ENCODE measurements at regions not wholly inside any gene's neighbourhood (a gene's known extent, or its start where the extent isn't known, plus 50 kb on each side); places are given as distances from the start of the nearest gene placed in this dataset.

- Histone ChIP-seq H3K27ac (ENCODE audit: low read depth, low read length) (no peak overlapping the region), H3K27me3 (ENCODE audit: insufficient read depth, low read length) (no peaks in the 10 kb centered on the region), H3K4me1 (ENCODE audit: control insufficient read depth, insufficient read depth, low read length, unreplicated experiment) (no peaks in the 10 kb centered on the region), H3K79me2 (ENCODE audit: control insufficient read depth, insufficient read depth, low read length, unreplicated experiment) (no peaks in the 10 kb centered on the region), H2AFZ (ENCODE audit: low read length, unreplicated experiment) (no peak overlapping the region), H3K4me3 (ENCODE audit: low read depth, low read length) (no peak overlapping the region), H3K36me3 (ENCODE audit: insufficient read depth, low read length) (no peaks in the 10 kb centered on the region)
Measured at GRCh38 chr16:55154262-55154661, 169.7 kb upstream of the IRX6 start.

- Histone ChIP-seq H2AFZ (ENCODE audit: low read length, unreplicated experiment) (no peak overlapping the region), H3K36me3 (ENCODE audit: insufficient read depth, low read length) (no peaks in the 10 kb centered on the region), H3K27me3 (ENCODE audit: insufficient read depth, low read length) (no peaks in the 10 kb centered on the region), H3K4me3 (ENCODE audit: low read depth, low read length) (no peak overlapping the region), H3K4me1 (ENCODE audit: control insufficient read depth, insufficient read depth, low read length, unreplicated experiment) (no peaks in the 10 kb centered on the region), H3K79me2 (ENCODE audit: control insufficient read depth, insufficient read depth, low read length, unreplicated experiment) (no peaks in the 10 kb centered on the region), H3K27ac (ENCODE audit: low read depth, low read length) (no peak overlapping the region)
Measured at GRCh38 chr16:55154956-55155355, 169.0 kb upstream of the IRX6 start.

DNA sequence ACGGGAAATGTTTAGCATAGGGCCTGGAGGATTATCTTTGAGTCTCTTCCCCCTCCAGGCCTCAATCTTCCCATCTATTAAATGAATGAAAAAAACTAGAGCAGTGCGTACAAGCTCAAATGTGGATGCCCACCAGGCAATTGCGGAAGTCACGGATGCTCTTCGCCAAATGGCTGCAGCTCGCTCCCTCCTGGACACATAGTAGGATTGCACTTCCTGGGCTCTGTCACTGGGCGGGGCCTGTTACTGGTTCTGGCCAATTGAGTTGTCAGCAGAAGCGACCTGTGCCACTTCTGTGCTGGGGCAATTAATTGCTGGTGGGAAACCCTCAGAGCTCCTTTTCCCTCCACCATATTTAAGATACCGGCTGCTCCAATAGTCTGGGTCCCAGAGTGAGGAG is 168.2 kb upstream of the IRX6 start:
- no peak overlapping the region for H3K27ac ChIP-seq (ENCODE audit: low read depth, low read length)
- H3K27me3 ChIP-seq (ENCODE audit: insufficient read depth, low read length) = no peaks in the 10 kb centered on the region
- H3K36me3 ChIP-seq (ENCODE audit: insufficient read depth, low read length) = no peaks in the 10 kb centered on the region
- no peak overlapping the region for H2AFZ ChIP-seq (ENCODE audit: low read length, unreplicated experiment)
- no peaks in the 10 kb centered on the region for H3K4me1 ChIP-seq (ENCODE audit: control insufficient read depth, insufficient read depth, low read length, unreplicated experiment)
- H3K79me2 ChIP-seq (ENCODE audit: control insufficient read depth, insufficient read depth, low read length, unreplicated experiment) = no peaks in the 10 kb centered on the region
- H3K4me3 ChIP-seq (ENCODE audit: low read depth, low read length) = no peak overlapping the region

- no peaks in the 10 kb centered on the region for H3K36me3 ChIP-seq (ENCODE audit: insufficient read depth, low read length)
- H3K27me3 ChIP-seq (ENCODE audit: insufficient read depth, low read length) = no peaks in the 10 kb centered on the region
- no peak overlapping the region for H3K4me3 ChIP-seq (ENCODE audit: low read depth, low read length)
- H2AFZ ChIP-seq (ENCODE audit: low read length, unreplicated experiment) = no peak overlapping the region
- H3K4me1 ChIP-seq (ENCODE audit: control insufficient read depth, insufficient read depth, low read length, unreplicated experiment) = no peaks in the 10 kb centered on the region
- no peaks in the 10 kb centered on the region for H3K79me2 ChIP-seq (ENCODE audit: control insufficient read depth, insufficient read depth, low read length, unreplicated experiment)
- no peak overlapping the region for H3K27ac ChIP-seq (ENCODE audit: low read depth, low read length)
Measured at GRCh38 chr16:55169780-55170179, 154.2 kb upstream of the IRX6 start.

- Histone ChIP-seq H3K27ac (ENCODE audit: low read depth, low read length) (no peak overlapping the region), H3K79me2 (ENCODE audit: control insufficient read depth, insufficient read depth, low read length, unreplicated experiment) (no peaks in the 10 kb centered on the region), H3K4me1 (ENCODE audit: control insufficient read depth, insufficient read depth, low read length, unreplicated experiment) (no peaks in the 10 kb centered on the region)
Measured at GRCh38 chr16:55171241-55171640, 152.8 kb upstream of the IRX6 start.

DNA sequence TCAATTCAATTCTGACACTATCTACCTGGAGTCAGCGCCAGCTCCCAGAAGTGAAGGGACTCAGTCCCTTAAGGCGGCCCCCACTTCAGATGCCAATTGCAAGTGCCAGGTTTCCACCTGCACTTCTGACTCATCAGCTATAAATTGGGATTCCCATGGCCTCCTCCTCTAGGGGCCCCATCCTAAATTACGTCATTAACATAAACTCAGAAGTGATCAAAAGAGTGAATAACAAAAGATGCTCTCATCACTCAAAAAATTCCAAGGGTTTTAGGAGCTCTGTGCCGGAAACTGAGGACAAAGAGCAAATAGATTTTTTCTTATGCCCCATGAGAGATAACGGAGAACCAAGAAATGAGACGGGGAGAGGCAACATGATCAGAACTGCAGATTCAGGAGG is 148.6 kb upstream of the IRX6 start:
- no peaks in the 10 kb centered on the region for H3K79me2 ChIP-seq (ENCODE audit: control insufficient read depth, insufficient read depth, low read length, unreplicated experiment)
- no peak overlapping the region for H3K27ac ChIP-seq (ENCODE audit: low read depth, low read length)
- H3K4me3 ChIP-seq (ENCODE audit: low read depth, low read length) = no peak overlapping the region
- no peaks in the 10 kb centered on the region for H3K27me3 ChIP-seq (ENCODE audit: insufficient read depth, low read length)
- no peaks in the 10 kb centered on the region for H3K4me1 ChIP-seq (ENCODE audit: control insufficient read depth, insufficient read depth, low read length, unreplicated experiment)
- H3K36me3 ChIP-seq (ENCODE audit: insufficient read depth, low read length) = no peaks in the 10 kb centered on the region
- H2AFZ ChIP-seq (ENCODE audit: low read length, unreplicated experiment) = no peak overlapping the region

More at GRCh38 chr16:55171241-55171640, 152.8 kb upstream of the IRX6 start:
- H2AFZ ChIP-seq (ENCODE audit: low read length, unreplicated experiment) = no peak overlapping the region
- H3K4me3 ChIP-seq (ENCODE audit: low read depth, low read length) = no peak overlapping the region
- no peaks in the 10 kb centered on the region for H3K27me3 ChIP-seq (ENCODE audit: insufficient read depth, low read length)
- H3K36me3 ChIP-seq (ENCODE audit: insufficient read depth, low read length) = no peaks in the 10 kb centered on the region

- H3K4me1 ChIP-seq (ENCODE audit: control insufficient read depth, insufficient read depth, low read length, unreplicated experiment) = no peaks in the 10 kb centered on the region
- H3K4me3 ChIP-seq (ENCODE audit: low read depth, low read length) = no peak overlapping the region
- no peaks in the 10 kb centered on the region for H3K27me3 ChIP-seq (ENCODE audit: insufficient read depth, low read length)
- no peak overlapping the region for H2AFZ ChIP-seq (ENCODE audit: low read length, unreplicated experiment)
- H3K79me2 ChIP-seq (ENCODE audit: control insufficient read depth, insufficient read depth, low read length, unreplicated experiment) = no peaks in the 10 kb centered on the region
- H3K36me3 ChIP-seq (ENCODE audit: insufficient read depth, low read length) = no peaks in the 10 kb centered on the region
- H3K27ac ChIP-seq (ENCODE audit: low read depth, low read length) = no peak overlapping the region
Measured at GRCh38 chr16:55176901-55177300, 147.1 kb upstream of the IRX6 start.

- no peaks in the 10 kb centered on the region for H3K4me1 ChIP-seq (ENCODE audit: control insufficient read depth, insufficient read depth, low read length, unreplicated experiment)
Measured at GRCh38 chr16:55179411-55179810, 144.6 kb upstream of the IRX6 start.

DNA sequence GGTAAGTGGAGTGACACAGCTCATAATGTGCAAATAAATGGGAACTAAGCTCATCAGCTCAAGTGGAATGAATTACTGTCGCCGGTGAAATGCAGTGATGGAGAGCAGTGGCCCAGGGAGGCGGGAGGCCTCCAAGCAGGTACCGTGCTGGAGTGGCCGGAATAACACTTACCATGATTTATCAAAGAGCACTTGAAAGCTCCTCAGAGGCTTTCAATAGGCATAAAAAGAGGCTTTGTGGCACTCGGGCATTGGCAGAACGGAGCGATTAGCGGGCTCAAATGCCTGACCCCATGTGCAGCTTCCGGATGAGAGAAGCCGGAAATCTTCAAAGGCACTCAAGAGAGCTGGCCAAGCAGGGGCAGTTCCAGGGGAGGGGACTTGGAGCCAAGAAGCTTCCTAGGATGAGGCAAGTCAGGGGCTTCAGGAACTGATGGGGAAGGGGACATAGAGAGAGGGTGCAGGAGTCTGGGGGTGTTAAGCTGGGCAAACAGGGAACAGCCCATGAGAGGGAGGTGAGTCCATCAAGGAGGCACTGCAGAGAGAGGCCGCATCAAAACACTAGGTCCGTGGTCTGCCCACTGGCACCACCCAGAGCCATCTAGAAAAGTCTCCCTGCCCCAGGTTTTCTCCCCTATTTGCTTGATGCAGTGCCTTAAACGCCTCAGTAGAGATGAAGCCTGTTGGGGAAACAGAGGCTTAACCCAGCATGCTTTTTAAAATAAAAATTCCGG is 144.0 kb upstream of the IRX6 start:
- Histone ChIP-seq H3K79me2 (ENCODE audit: control insufficient read depth, insufficient read depth, low read length, unreplicated experiment) (no peaks in the 10 kb centered on the region), H2AFZ (ENCODE audit: low read length, unreplicated experiment) (no peak overlapping the region), H3K27me3 (ENCODE audit: insufficient read depth, low read length) (no peaks in the 10 kb centered on the region), H3K27ac (ENCODE audit: low read depth, low read length) (no peak overlapping the region), H3K4me1 (ENCODE audit: control insufficient read depth, insufficient read depth, low read length, unreplicated experiment) (no peaks in the 10 kb centered on the region), H3K4me3 (ENCODE audit: low read depth, low read length) (no peak overlapping the region), H3K36me3 (ENCODE audit: insufficient read depth, low read length) (no peaks in the 10 kb centered on the region)

More at GRCh38 chr16:55179411-55179810, 144.6 kb upstream of the IRX6 start:
- Histone ChIP-seq H3K36me3 (ENCODE audit: insufficient read depth, low read length) (no peaks in the 10 kb centered on the region), H3K27ac (ENCODE audit: low read depth, low read length) (no peak overlapping the region), H3K27me3 (ENCODE audit: insufficient read depth, low read length) (no peaks in the 10 kb centered on the region), H3K4me3 (ENCODE audit: low read depth, low read length) (no peak overlapping the region), H3K79me2 (ENCODE audit: control insufficient read depth, insufficient read depth, low read length, unreplicated experiment) (no peaks in the 10 kb centered on the region), H2AFZ (ENCODE audit: low read length, unreplicated experiment) (no peak overlapping the region)

DNA sequence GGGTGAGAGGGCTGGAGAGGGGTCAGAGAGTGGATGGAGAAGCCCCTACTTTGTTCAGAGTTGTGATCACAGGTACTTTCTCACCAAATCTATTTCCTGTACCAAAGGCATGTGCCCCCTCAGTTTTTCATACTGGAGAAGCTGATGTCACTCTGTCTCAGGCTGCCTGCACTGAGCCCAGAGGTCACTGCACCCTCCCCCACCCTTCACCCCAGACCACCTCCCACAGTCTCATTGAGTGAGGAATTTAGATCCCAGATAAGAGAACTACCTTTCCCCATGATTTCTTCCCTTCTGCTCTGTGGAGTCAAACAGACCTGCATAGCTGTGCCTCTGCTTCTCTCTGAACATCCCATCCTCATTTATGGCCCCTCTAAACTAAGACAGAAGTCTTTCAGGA is 140.0 kb upstream of the IRX6 start:
- H3K79me2 ChIP-seq (ENCODE audit: control insufficient read depth, insufficient read depth, low read length, unreplicated experiment) = no peaks in the 10 kb centered on the region
- no peak overlapping the region for H2AFZ ChIP-seq (ENCODE audit: low read length, unreplicated experiment)
- no peak overlapping the region for H3K27ac ChIP-seq (ENCODE audit: low read depth, low read length)
- no peaks in the 10 kb centered on the region for H3K36me3 ChIP-seq (ENCODE audit: insufficient read depth, low read length)
- H3K4me3 ChIP-seq (ENCODE audit: low read depth, low read length) = no peak overlapping the region
- H3K4me1 ChIP-seq (ENCODE audit: control insufficient read depth, insufficient read depth, low read length, unreplicated experiment) = no peaks in the 10 kb centered on the region
- H3K27me3 ChIP-seq (ENCODE audit: insufficient read depth, low read length) = 0 out of 2 replicates have a peak, but pooled peaks cover 2% of the 10 kb centered on the region

DNA sequence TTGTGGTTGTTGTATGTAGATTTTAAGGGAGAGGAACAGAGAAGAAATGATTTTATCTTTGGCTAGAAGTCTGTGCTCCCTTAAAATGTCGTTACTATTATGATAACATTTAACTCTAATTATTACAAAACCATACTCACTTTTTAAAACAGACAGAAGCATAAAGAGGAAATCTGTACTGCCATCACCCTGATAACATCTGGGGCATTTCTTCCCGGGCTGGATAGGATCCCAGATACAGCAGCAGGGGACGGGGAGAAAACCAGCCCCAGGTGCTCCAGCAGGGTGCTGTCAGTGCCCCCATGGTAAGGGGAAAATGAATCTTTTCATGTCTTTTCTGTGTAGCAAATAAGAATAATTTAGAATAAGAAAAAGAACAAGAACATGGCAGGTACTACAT is 139.4 kb upstream of the IRX6 start:
- Histone ChIP-seq H3K27me3 (ENCODE audit: insufficient read depth, low read length) (0 out of 2 replicates have a peak, but pooled peaks cover 4% of the 10 kb centered on the region), H3K4me3 (ENCODE audit: low read depth, low read length) (no peak overlapping the region), H3K4me1 (ENCODE audit: control insufficient read depth, insufficient read depth, low read length, unreplicated experiment) (no peaks in the 10 kb centered on the region), H3K27ac (ENCODE audit: low read depth, low read length) (no peak overlapping the region), H3K36me3 (ENCODE audit: insufficient read depth, low read length) (no peaks in the 10 kb centered on the region), H2AFZ (ENCODE audit: low read length, unreplicated experiment) (no peak overlapping the region), H3K79me2 (ENCODE audit: control insufficient read depth, insufficient read depth, low read length, unreplicated experiment) (no peaks in the 10 kb centered on the region)
